Right hindlimb (tissue), 1 donor: ENCODE measurements at regions not wholly inside any gene's neighbourhood (a gene's known extent, or its start where the extent isn't known, plus 50 kb on each side); places are given as distances from the start of the nearest gene placed in this dataset.

Experiments used
- DNase-seq: peaks from one replicate; pipeline ENCODE4 v3.0.0-alpha.2; 2018

DNA sequence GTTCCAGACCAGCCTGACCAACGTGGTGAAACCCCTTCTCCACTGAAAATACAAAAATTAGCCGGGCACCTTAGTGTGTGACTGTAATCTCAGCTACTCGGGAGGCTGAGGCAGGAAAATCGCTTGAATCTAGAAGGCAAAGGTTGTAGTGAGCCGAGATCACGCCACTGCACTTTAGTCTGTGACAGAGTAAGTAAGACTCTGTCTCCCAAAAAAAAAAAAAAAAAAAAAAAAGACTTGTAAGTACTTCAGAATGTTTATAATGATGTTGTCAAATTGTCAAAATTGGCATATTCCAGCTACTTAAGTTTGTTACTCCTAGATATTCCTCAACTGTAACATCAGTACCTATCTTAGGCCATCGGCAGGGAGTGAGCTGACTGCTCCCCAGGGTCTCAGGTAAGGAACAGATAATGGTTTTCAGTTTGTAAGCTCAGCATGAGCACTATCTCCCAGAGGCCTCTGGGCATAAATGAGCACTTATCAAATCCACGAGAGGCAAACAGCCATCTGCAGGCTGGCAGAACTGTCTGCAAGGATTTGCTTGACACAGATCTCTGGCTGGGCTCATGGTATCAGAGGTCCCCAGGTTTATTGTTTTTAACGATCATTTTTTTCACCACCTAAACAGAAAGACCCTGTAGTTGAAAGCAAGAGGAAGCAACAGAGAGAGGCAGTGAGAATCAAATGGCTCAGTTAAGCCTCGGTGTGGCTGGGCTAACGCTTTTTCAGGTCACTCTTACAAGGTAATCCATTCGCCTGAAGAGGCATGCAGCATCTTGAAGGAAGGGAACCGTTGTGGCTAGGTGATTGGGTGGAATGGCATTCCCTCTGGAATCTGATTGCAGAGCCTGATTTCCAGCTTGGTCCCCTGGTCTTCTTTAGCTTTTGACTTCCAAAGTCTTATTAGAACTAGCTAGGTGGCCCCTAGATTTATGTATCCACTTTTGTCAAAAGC, 115.9 kb downstream of the LY86 start:
- DNase-seq = no peak

DNA sequence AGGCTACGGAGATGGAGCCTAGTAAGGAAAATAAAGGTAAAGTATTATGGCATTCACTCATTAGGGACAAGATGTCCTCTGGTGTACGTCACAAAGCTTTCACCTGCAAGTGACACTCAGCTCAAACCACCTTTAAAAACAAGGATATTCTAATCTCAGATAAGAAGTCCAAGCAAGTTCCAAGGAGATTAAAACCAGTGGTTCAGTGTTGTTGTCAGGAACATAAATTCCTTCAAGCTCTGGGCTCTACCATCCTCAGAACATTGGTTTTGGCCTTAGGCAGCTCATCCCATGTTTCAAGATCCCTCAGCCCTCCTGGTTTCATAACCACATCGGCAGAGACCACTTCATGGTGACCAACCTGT, 116.5 kb downstream of the LY86 start:
- DNase-seq = no peak

DNA sequence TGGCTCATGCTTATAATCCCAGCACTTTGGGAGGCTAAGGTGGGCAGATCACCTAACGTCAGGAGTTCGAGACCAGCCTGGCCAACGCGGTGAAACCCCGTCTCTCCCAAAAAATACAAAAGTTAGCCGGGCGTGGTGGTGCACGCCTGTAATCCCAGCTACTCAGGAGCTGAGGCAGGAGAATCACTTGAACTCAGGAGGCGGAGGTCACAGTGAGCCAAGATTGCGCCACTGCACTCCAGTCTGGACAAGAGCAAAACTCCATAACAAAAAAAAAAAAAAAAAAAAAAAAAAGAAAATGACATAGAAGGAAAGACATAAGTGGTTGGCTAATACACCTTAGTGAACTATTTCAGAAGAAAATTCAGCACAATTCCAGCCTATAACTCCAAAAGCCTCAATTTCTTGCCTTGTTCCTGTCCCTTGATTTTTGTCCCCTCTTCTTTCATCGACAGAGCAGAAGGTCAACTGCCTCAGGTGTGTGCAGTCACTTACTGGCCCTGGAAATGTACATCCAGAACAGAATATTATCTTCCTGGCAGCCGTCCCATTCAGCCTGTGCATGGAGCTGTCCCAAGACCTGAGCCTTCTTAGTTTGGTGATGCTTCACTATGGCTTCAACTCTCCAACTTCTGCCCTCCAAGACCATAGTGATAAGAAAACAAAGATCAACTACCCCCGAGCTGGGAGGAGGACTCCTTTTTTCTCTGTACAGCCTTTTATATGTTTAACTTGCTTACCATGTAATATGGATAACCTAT, 117.6 kb downstream of the LY86 start:
- no peak for DNase-seq

DNA sequence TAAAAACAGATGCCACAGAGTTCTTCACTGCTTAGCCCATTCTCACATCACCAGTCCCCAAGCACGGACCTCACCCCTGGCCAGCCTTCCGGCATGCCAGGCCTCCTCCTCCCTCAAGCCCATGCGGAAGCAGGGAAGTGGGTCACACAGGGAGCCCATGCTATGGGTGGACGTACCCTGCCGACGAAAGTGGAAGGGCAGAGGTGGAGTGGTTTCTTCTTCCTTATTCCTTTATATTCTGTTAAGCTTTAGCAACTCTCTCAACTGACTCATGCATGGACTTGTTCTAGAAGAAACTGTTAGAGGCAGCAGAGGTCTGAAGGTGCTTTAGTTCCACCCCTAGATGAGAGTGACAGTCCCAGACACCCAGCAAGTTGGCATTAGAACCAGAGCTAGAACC, 118.6 kb downstream of the LY86 start:
- no peak for DNase-seq

DNA sequence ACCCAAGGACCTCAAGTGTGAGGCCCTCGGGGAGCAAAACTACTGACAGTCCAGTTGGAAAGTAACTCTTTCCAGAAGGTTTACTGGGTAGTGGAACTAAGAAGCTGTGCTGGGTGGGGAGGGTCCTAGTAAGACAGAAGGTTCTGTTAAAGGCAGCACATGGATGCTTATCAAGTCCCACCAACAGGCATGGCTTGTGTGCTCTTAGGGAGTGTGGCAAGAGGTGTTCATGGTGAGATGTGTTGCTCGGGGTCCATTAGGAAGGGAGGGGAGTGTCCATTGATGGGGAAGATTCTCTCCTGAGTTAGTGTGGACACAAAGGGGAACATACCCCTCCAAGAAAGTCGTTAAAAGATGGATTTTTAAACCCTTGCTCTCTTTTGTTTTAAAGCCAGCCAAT, 120.6 kb downstream of the LY86 start:
- DNase-seq = no peak

DNA sequence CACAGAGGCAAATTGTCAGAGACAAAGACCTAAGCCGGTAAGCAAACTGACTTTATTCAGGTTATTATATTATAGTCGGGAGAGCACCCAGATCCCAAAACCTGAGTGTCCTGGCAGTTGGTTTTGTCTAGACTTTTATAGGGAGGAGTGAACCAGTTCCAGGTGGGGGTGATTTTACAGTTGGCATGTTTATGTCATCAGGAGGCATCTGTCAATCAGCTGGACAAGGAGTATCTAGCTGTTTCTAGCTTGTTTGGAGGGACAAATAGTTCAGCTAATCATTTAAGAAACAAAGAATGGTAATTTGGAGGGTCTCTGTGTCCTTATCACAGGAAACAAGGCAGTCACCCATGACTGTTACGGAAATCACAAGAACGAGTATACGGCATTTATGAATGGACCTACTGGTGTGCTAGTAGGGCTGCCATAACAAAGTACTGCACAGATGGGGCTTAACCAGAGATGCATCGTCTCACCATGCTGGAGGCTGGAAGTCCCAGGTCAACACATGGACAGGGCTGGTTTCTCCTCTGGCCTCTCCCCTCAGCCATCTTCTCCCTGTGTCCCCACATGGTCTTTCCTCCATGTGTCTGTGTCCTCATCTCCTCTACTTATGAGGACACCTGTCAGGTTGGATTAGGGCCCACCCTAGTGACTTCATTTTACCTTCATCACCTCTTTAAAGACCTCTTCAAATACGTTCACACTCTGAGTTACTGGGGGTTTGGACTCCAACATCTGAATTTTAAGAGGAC, 122.7 kb downstream of the LY86 start:
- no peak for DNase-seq

DNA sequence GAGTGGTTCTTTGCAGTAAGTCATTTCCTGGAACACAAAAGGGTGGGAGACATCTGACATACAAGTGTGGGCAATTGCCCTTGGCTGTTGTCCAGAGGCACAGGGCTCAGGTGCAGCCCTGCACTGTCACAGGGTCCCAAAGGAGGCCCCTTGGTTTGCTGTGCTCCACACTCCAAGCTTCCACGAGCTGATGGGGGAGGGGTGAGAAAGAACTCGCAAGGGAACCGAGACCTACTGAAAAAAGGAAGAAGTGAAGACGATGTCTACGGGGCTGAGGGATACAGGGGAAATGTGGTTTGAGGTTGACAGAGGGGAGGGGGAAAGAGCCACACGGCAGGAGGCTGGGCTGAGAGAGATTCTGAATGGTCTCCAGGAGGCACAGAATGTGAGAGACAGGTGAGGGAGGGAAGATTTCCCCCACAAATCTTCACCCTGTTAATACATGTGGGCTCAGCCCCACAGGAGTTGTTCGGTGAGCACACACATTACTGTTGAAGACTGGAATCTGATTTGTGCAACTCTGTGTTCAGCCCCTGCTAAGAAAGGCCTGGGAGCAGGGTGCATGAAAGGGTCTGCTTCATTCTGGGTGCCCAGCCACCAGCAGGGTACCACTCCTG, 123.4 kb downstream of the LY86 start:
- no peak for DNase-seq

DNA sequence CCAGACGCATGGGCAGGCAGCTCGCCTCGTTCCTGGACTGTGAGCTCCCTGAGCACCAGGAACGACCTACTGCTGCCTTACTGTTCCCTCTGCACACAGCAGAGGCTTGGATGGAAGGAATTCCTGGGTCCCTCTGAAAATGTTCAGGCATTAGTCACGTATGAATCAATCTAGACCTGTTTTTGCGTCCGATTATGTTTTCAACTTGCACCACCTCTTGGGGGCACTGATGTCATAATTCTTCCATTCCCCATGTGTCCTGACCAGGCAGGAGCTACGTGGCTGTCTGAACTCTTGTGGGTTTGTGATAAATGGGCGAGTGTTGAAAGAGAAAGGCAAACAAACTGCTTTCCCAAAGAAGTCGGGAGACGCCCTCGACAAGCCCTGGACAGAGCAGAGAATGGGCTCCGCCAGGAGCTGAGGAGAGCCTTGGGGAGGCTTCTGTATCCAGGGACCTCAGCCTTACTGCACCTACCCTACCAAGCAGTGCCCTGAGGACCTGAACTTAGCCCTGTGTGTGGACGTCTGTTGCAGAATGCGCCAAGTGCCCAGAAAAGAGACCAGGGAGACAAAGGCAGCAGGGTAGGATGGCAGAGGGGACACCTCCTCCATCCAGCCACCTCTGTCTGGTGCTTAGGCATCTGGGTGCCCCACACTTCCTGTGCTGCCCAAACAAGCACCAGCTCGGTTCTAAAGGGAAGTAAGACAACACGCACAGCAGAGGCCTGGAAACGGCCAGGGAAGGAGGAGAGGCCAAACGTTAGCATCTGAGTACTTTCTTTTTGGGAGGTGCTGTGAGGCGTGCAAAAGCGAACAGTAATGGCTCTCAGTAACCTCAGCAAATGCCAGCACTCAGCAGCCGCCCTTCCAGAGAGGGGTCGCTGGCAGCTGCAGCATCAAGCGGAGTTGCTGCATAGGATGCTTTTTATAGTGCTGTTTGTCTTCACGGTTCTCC, 124.2 kb downstream of the LY86 start:
- peak; percentile 68 for DNase-seq

DNA sequence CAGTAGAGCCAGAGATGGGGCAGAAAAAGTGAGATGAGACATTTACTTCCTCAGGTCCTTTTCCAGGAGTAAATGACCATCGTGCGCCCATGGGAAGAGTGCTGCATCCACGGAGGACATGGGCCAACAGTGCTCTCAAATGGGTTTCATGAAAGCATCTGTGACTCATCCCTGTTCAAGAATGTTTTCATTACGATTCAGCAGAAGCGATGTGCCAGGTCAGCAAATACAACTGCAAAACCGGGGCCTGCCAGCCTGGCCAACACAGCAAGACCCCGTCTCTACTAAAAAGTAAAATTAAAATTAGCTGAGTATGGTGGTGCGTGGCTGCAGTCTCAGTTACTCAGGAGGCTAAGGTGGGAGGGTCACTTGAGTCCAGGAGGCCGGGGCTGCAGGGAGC, 125.1 kb downstream of the LY86 start:
- no peak for DNase-seq

DNA sequence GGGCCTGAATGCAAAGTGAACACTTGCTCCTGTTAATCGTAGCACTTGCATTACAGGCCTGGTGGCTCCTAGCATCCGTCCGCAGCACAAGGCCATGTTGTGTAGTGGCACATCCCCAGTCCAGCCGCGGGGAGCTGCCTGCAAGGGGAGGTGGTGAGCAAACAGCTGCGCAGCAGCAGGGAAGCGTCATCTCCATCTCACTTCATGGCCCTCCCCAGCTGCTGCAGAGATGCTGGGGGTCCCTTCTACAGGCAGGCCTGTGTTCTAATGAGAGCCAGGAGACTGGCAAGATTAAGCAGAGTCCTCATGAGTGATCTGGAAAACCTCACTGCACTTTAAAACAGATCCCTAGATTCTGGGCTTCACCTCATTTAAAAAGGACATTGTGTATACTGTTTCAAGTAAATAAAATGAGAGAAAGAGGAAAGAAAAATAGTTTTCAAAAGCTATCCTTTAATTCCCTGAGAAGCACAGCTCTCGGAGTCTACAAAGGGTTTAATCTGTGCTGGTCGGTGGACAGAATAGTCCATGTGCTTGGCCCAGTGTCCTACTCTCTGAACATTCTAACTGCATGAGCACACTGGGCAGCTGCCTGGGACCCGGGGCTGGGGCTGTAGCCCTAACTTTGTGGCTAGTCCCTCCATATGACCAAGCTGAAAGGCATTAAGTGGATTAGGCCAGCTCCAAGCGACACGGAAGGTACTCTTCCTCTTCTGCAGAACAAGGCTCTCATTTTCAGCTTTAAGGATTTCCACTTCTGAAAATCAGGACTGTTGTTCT, 125.8 kb downstream of the LY86 start:
- peak; percentile 81 for DNase-seq

DNA sequence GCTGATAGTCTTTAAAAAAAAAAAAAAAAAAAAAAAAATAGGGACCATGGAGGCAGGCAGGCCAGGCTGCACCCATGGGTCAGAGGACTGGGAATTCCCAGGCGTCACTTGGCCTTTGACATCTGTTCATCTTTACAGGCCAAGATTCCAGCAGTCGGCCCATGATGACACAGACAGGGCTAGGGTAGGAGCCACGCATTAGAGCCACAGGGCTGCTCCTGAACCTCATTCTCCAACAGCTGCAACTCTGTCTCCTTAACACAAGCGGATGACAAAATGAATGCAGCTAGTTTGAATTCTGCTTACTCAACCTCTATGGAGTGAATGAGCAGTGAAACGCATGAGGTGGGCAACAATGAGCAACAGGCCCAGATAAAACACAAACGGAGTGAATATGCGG, 126.4 kb downstream of the LY86 start:
- DNase-seq = no peak

DNA sequence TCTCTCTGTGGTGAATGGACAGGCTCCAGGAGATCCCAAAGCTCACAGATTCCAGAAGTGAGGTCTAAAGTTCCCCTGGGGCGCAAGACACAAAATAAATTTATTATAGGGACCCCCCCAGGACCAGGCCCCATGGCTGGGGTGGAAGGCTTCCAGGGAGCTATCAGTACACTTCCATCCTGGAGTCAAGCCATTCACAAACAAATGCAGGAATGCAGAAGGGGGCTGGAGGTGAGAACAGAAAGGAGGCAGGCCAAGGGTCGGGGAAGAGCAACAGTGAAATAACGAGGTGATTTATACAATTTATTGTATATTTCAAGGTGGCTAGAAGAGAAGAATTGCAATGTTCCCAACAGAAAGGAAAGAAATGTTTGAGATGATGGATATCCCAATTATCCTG, 126.9 kb downstream of the LY86 start:
- DNase-seq = no peak

DNA sequence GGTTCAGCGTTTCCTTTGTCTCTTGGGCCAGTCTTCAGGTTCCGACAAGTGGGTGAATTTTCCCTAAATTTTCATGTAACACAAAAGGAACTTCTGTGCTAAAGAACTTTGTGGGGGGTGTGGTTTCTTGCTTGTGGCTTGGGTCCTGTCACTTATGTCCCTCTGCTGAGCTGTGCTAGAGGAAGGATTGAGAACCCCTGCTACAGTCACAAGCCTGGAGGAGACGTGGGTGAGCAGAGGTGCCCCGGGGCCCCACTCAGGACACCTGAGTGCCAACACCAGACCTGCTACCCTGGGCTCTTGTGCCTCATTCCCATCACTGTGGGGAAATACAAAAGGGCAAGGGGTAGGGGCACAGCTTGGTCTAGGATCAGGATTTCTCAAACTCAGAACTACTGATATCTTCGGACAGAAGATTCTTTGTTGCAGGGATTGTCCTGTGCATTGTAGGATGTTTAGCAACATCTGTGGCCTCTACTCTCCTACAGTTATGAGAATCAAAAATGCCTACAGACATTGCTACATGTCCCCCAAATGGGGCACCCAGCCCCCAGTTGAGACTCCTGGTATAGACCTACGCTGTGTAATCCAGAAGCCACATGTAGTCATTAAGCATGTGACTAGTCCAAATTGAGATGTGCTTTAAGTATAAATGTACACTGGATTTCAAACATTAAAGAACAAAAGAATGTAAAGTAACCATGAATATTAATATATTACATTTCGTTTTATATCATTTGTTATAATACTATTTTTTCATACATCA, 128.7 kb downstream of the LY86 start:
- DNase-seq = no peak

DNA sequence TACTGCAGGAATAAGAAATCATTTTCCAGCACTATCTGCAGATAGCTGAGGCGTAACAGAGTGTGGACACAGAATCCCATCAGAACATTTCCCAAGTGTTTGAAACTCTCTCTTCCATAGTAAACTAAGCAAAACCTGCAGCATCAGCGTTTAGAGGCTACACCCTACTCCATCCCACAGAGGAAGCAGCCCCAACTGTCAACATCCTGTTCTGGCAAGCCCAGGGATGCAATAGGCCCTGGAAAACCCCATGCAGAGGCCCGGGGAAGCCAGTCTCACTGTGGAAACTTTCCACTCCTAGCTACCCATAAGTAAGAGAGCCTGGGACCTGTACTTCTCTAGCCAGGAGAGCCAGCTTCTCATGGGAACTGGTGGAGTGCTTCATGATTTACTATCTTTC, 129.4 kb downstream of the LY86 start:
- DNase-seq = peak; percentile 49

DNA sequence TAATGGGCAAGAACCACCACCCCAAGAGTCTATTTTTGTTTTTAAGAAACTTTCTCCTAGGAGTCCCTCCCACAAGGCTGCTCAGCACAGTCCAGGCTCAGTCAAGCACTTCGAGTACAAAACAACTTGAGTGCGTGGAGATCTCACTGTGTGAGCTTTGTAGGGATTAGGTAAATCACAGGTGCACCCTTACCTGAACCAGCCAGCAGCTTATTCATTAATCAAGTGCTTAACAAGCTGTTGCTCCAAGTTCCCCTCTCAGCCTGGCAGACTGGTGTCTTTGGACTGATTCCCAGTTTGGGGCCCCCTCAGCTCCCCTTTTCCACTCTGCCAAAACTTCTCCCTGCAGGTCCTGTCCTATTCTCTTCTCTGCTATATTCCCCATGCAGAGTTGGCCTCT, 133.1 kb downstream of the LY86 start:
- no peak for DNase-seq

DNA sequence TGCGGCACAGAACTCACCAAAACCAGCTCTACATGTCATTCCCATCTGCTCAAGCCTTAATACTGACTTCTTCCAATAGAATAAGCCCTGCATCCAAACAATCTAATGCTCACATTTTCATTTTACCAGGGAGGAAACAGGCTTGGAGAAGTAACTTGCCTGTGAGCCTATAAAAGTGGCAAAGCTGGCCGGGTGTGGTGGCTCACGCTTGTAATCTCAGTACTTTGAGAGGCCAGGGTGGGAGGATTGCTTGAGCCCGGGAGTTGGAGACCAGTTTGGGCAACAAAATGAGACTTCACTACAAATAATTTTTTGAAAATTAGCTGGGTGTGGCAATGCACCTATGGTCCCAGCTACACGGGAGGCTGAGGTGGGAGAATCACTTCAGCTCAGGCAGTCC, 133.7 kb downstream of the LY86 start:
- DNase-seq = no peak

DNA sequence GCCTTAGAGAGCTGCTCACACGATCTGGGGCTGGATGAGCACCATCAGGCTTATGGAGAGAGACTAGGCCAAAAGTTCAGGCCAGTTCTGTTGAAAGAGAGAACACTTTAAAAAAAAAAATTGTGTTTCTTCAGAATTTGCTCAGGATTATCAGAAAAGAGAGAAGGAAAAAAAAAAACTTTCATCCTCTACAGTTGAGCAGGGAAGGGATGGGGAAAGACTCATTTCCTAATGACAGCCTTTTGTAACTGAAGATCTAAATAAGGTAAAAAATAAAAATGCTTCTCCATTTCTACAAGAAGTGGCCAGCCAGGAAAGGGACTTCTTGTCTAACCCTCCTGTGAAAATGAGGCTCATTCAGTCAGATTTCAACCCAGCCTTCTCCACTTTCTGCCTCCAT, 134.8 kb downstream of the LY86 start:
- no peak for DNase-seq

DNA sequence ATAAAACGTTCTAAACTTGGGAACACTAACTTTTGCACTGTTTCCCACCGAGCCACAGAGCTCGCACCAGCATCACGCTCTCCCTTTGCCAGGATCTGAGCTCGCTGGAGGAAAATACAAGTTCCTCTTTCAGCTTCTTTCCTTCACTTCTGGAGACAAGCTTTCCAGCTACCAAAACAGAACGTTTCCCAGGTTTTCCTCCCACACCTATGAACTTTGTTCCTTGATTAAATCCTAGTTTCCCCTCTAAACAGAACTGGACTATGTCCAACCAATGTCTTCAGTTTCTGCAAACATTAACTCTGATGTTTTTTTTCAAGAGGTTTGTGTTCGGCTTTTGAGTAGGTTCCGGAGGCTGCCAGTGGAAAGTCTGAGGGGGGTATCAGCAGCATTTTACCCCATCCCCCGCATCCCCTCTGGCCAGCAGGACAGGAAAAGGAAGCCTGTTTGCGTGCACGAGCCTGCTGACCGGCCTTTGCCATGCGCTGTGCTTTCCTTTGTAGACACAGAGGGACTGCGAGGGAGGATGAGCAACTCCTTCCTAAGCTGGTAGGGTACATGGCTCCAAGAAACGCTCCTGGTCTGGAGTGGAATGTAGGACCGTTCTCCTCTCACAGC, 135.5 kb downstream of the LY86 start:
- peak; percentile 73 for DNase-seq
